Nephron (organoid): ENCODE measurements at regions not wholly inside any gene's neighbourhood (a gene's known extent, or its start where the extent isn't known, plus 50 kb on each side); places are given as distances from the start of the nearest gene placed in this dataset.

ENCODE experiments used
- H3K27ac Mint-ChIP-seq, 3 experiments: 2 replicates each; pipeline ENCODE4 v1.8.0; 2020; ENCODE audit warnings: mixed read lengths in 3 of 3, mild to moderate bottlenecking in 2 of 3, moderate library complexity in 1 of 3
- H3K27me3 Mint-ChIP-seq: 2 replicates; pipeline ENCODE4 v1.8.0; 2021; ENCODE audit warnings: low read depth, mild to moderate bottlenecking, moderate library complexity, mixed read lengths
- H3K36me3 Mint-ChIP-seq: 2 replicates; pipeline ENCODE4 v1.8.0; 2020; ENCODE audit warnings: low read depth, mixed read lengths
- H3K4me1 Mint-ChIP-seq: 2 replicates; pipeline ENCODE4 v1.8.0; 2020; ENCODE audit warnings: mixed read lengths
- H3K4me3 Mint-ChIP-seq, 3 experiments: 2 replicates each; pipeline ENCODE4 v1.8.0; 2020; ENCODE audit warnings: mild to moderate bottlenecking in 3 of 3, mixed read lengths in 3 of 3, moderate library complexity in 2 of 3
- H3K9me3 Mint-ChIP-seq: 2 replicates; pipeline ENCODE4 v1.8.0; 2020; ENCODE audit warnings: mixed read lengths
- CTCF ChIP-seq, 3 experiments: fragments of 200-600 bp; sonication (generic); IDR thresholded peaks; one replicate each; pipeline ENCODE4 v1.5.0; 2021; ENCODE audit warnings: antibody characterized with exemption in 3 of 3; ENCODE audit not compliant: unreplicated experiment in 3 of 3

GRCh38 chr10:104540181-104540580 is 100.9 kb upstream of the SORCS3 start:
- H3K27me3 Mint-ChIP-seq, result peaks cover 43% of the 10 kb centered on the region
- H3K9me3 Mint-ChIP-seq, result peaks cover 2% of the 10 kb centered on the region
- no peak overlapping the region for H3K27ac Mint-ChIP-seq
- H3K36me3 Mint-ChIP-seq, result no peaks in the 10 kb centered on the region
- TF ChIP-seq CTCF (IDR thresholded peaks at IDR 0.05; ENCODE audit: unreplicated experiment in 3 of 3), result no peak
- H3K4me3 Mint-ChIP-seq, result no peak overlapping the region
- H3K4me1 Mint-ChIP-seq, result no peaks in the 10 kb centered on the region

GRCh38 chr10:104541820-104542219 is 99.3 kb upstream of the SORCS3 start:
- no peaks in the 10 kb centered on the region for H3K36me3 Mint-ChIP-seq
- H3K4me1 Mint-ChIP-seq, result no peaks in the 10 kb centered on the region
- no peak for TF ChIP-seq CTCF (IDR thresholded peaks at IDR 0.05; ENCODE audit: unreplicated experiment in 3 of 3)

GRCh38 chr10:104546336-104546735 is 94.8 kb upstream of the SORCS3 start:
- peaks cover 2% of the 10 kb centered on the region for H3K9me3 Mint-ChIP-seq
- no peak overlapping the region for H3K27ac Mint-ChIP-seq
- H3K4me1 Mint-ChIP-seq, result no peaks in the 10 kb centered on the region
- peaks cover 24% of the 10 kb centered on the region for H3K27me3 Mint-ChIP-seq
- no peak for TF ChIP-seq CTCF (IDR thresholded peaks at IDR 0.05; ENCODE audit: unreplicated experiment in 3 of 3)
- no peak overlapping the region for H3K4me3 Mint-ChIP-seq
- no peaks in the 10 kb centered on the region for H3K36me3 Mint-ChIP-seq

More at GRCh38 chr10:104541820-104542219, 99.3 kb upstream of the SORCS3 start:
- Mint-ChIP-seq H3K27me3 (peaks cover 43% of the 10 kb centered on the region), H3K9me3 (no peaks in the 10 kb centered on the region), H3K4me3 (no peak overlapping the region), H3K27ac (no peak overlapping the region)

- TF ChIP-seq CTCF (IDR thresholded peaks at IDR 0.05; ENCODE audit: unreplicated experiment in 3 of 3), result no peak
- Mint-ChIP-seq H3K36me3 (no peaks in the 10 kb centered on the region), H3K27ac (no peak overlapping the region), H3K27me3 (peaks cover 20% of the 10 kb centered on the region), H3K4me1 (no peaks in the 10 kb centered on the region), H3K9me3 (peaks cover 2% of the 10 kb centered on the region), H3K4me3 (no peak overlapping the region)
Measured at GRCh38 chr10:104546756-104547155, 94.3 kb upstream of the SORCS3 start.

- Mint-ChIP-seq H3K36me3 (no peaks in the 10 kb centered on the region), H3K9me3 (peaks cover 2% of the 10 kb centered on the region), H3K27me3 (peaks cover 14% of the 10 kb centered on the region), H3K4me3 (no peak overlapping the region), H3K4me1 (no peaks in the 10 kb centered on the region), H3K27ac (no peak overlapping the region)
- no peak for TF ChIP-seq CTCF (IDR thresholded peaks at IDR 0.05; ENCODE audit: unreplicated experiment in 3 of 3)
Measured at GRCh38 chr10:104548090-104548489, 93.0 kb upstream of the SORCS3 start.

- Mint-ChIP-seq H3K4me3 (no peak overlapping the region), H3K9me3 (no peaks in the 10 kb centered on the region), H3K27ac (no peak overlapping the region), H3K27me3 (peaks cover 38% of the 10 kb centered on the region), H3K4me1 (no peaks in the 10 kb centered on the region), H3K36me3 (no peaks in the 10 kb centered on the region)
- no peak for TF ChIP-seq CTCF (IDR thresholded peaks at IDR 0.05; ENCODE audit: unreplicated experiment in 3 of 3)
Measured at GRCh38 chr10:104556831-104557230, 84.3 kb upstream of the SORCS3 start.
